ENCODE measurements at regions not wholly inside any gene's neighbourhood (a gene's known extent, or its start where the extent isn't known, plus 50 kb on each side); places are given as distances from the start of the nearest gene placed in this dataset.
"Not testable (repeated sequence)": the region's sequence is repeated elsewhere in the genome, so short reads cannot be mapped to it uniquely, and the experiment has no call there.

- TF ChIP-seq CTCF (conservative IDR thresholded peaks at IDR 0.05; ENCODE audit: low read length) (no peak), EZH2phosphoT487 (IDR thresholded peaks at IDR 0.05; ENCODE audit: borderline replicate concordance) (no peak)
- no peak overlapping the region for H3K9ac ChIP-seq (ENCODE audit: low read depth, low read length, poor library complexity, severe bottlenecking)
- no peaks in the 10 kb centered on the region for H3K9me2 ChIP-seq (replicated peaks; ENCODE audit: low read depth, low read length)
- no peak overlapping the region for H2AFZ ChIP-seq (ENCODE audit: low read length)
- no peak overlapping the region for H3K4me2 ChIP-seq (ENCODE audit: low read depth, low read length, poor library complexity, severe bottlenecking)
- no peaks in the 10 kb centered on the region for H3K79me2 ChIP-seq (ENCODE audit: insufficient read depth, low read length)
- H3K27me3 ChIP-seq (ENCODE audit: insufficient read depth, low read length, poor library complexity, severe bottlenecking), result no peaks in the 10 kb centered on the region
- H3K4me1 ChIP-seq (ENCODE audit: insufficient read depth, low read length, poor library complexity, severe bottlenecking), result no peaks in the 10 kb centered on the region
- H3F3A ChIP-seq (ENCODE audit: low read depth), result no peaks in the 10 kb centered on the region
- H3K4me3 ChIP-seq (ENCODE audit: low read length, poor library complexity, severe bottlenecking), result no peak overlapping the region
- no peaks in the 10 kb centered on the region for H4K20me1 ChIP-seq (ENCODE audit: insufficient read depth, low read length, poor library complexity, severe bottlenecking)
- no peaks in the 10 kb centered on the region for H3K36me3 ChIP-seq (ENCODE audit: insufficient read depth, low read length)
- no peaks in the 10 kb centered on the region for H3K9me3 ChIP-seq (ENCODE audit: insufficient read depth, low read depth, low read length)
These were observed 953.3 kb downstream of the METTL15 start for GRCh38 chr11:29061452-29061851.

DNA sequence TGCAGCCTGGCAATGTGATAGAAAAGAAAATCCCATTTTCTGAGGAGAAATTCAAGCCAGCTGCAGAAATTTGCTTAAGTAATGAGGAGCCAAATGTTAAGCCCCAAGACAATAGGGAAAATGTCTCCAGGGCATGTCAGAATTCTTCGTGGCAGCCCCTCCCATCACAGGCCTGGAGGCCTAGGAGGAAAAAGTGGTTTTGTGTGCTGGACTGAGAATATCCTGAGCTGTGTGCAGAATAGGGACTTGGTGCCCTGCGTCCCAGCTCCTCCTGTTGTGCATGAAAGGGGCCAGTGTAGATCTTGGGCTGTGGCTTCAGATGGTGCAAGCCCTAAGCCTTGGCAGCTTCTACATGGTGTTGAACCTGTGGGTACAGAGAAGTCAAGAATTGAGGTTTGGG, 948.3 kb downstream of the METTL15 start:
- not testable (repeated sequence) for H3K4me2 ChIP-seq (ENCODE audit: low read depth, low read length, poor library complexity, severe bottlenecking); H3K9me3 ChIP-seq (ENCODE audit: insufficient read depth, low read depth, low read length); H3K4me1 ChIP-seq (ENCODE audit: insufficient read depth, low read length, poor library complexity, severe bottlenecking); H3K79me2 ChIP-seq (ENCODE audit: insufficient read depth, low read length); H3K9me2 ChIP-seq (replicated peaks; ENCODE audit: low read depth, low read length); H3K4me3 ChIP-seq (ENCODE audit: low read length, poor library complexity, severe bottlenecking); H3K27me3 ChIP-seq (ENCODE audit: insufficient read depth, low read length, poor library complexity, severe bottlenecking); H2AFZ ChIP-seq (ENCODE audit: low read length); H3K9ac ChIP-seq (ENCODE audit: low read depth, low read length, poor library complexity, severe bottlenecking); H3F3A ChIP-seq (ENCODE audit: low read depth); H4K20me1 ChIP-seq (ENCODE audit: insufficient read depth, low read length, poor library complexity, severe bottlenecking); H3K36me3 ChIP-seq (ENCODE audit: insufficient read depth, low read length)

DNA sequence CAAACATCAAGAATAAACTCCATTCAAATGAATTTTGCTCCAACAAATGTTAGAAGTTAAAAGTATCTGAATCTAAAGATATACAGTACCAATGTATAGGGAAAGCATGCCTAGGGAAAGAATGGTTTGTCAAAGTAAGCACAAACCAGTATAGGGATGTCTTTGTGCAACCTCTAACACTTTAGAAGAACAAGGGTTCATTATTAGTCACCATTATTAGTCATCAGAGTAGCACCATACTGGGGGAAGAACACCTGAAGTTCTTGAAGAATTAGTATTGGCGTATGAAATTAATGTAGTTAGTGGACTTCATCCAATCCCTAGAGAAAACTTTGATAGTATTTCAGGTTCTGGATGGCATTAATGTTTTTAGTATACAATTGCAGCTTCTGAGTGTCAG, 943.7 kb downstream of the METTL15 start:
- H3K4me3 ChIP-seq (ENCODE audit: low read length, poor library complexity, severe bottlenecking), result no peak overlapping the region
- H4K20me1 ChIP-seq (ENCODE audit: insufficient read depth, low read length, poor library complexity, severe bottlenecking), result no peaks in the 10 kb centered on the region
- no peak overlapping the region for H2AFZ ChIP-seq (ENCODE audit: low read length)
- no peak overlapping the region for H3K4me2 ChIP-seq (ENCODE audit: low read depth, low read length, poor library complexity, severe bottlenecking)
- no peaks in the 10 kb centered on the region for H3K79me2 ChIP-seq (ENCODE audit: insufficient read depth, low read length)
- no peaks in the 10 kb centered on the region for H3K4me1 ChIP-seq (ENCODE audit: insufficient read depth, low read length, poor library complexity, severe bottlenecking)
- no peaks in the 10 kb centered on the region for H3K9me2 ChIP-seq (replicated peaks; ENCODE audit: low read depth, low read length)
- no peak overlapping the region for H3K9ac ChIP-seq (ENCODE audit: low read depth, low read length, poor library complexity, severe bottlenecking)
- TF ChIP-seq EZH2phosphoT487 (IDR thresholded peaks at IDR 0.05; ENCODE audit: borderline replicate concordance), result no peak
- no peak for TF ChIP-seq CTCF (conservative IDR thresholded peaks at IDR 0.05; ENCODE audit: low read length)
- H3K36me3 ChIP-seq (ENCODE audit: insufficient read depth, low read length), result no peaks in the 10 kb centered on the region
- no peaks in the 10 kb centered on the region for H3K9me3 ChIP-seq (ENCODE audit: insufficient read depth, low read depth, low read length)
- H3F3A ChIP-seq (ENCODE audit: low read depth), result no peaks in the 10 kb centered on the region
- no peaks in the 10 kb centered on the region for H3K27me3 ChIP-seq (ENCODE audit: insufficient read depth, low read length, poor library complexity, severe bottlenecking)

DNA sequence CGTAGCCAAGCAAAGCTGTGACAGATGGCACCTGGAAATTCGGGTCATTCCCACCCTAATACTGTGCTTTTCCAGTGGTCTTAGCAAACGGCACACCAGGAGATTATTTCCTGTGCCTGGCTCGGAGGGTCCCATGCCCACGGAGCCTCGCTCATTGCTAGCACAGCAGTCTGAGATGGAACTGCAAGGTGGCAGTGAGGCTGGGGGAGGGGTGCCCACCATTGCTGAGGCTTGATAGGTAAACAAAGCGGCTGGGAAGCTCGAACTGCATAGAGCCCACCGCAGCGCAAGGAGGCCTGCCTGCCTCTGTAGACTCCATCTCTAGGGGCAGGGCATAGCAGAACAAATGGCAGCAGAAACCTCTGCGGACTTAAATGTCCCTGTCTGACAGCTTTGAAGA, 942.8 kb downstream of the METTL15 start:
- H3K27me3 ChIP-seq (ENCODE audit: insufficient read depth, low read length, poor library complexity, severe bottlenecking); H4K20me1 ChIP-seq (ENCODE audit: insufficient read depth, low read length, poor library complexity, severe bottlenecking); H3K9ac ChIP-seq (ENCODE audit: low read depth, low read length, poor library complexity, severe bottlenecking); H3K4me3 ChIP-seq (ENCODE audit: low read length, poor library complexity, severe bottlenecking); H3K79me2 ChIP-seq (ENCODE audit: insufficient read depth, low read length); H3K9me3 ChIP-seq (ENCODE audit: insufficient read depth, low read depth, low read length); H3K9me2 ChIP-seq (replicated peaks; ENCODE audit: low read depth, low read length); H3F3A ChIP-seq (ENCODE audit: low read depth); H2AFZ ChIP-seq (ENCODE audit: low read length); H3K4me1 ChIP-seq (ENCODE audit: insufficient read depth, low read length, poor library complexity, severe bottlenecking); H3K36me3 ChIP-seq (ENCODE audit: insufficient read depth, low read length); H3K4me2 ChIP-seq (ENCODE audit: low read depth, low read length, poor library complexity, severe bottlenecking): not testable (repeated sequence)

Measured in Loucy (cell line).